ENCODE measurements at regions not wholly inside any gene's neighbourhood (a gene's known extent, or its start where the extent isn't known, plus 50 kb on each side); places are given as distances from the start of the nearest gene placed in this dataset.

DNA sequence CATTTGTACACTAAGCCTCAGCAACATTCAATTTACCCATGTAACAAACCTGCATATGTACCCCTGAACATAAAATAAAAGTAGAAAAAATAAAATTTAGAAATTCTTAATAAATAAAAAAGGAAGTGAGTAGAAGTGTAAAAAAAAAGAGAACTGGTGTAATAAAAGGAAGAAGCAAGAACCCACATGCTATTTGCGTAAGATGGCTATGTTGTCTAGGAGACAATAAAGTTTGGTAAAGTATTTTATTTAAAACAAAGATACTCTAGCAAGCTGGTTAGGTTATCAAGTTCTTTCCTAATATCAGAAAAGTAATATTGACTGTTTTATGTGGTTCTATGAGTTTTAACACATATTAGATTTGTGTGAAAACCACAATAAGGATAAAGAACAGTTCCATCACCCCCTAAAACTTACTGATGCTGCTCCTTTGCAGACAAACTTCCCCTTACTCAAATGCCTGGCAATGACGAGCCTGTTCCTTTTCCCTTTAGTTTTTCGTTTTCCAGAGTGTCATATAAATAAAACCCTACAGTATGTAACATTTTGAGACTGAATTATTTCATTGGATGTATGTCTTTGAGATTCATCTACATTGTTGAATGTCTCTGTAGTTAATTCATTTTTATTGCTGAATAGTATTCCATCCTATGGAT lies 98.9 kb downstream of the TNFSF13B start:
- Histone ChIP-seq H3K36me3 (ENCODE audit: control insufficient read depth in 2 of 2, extremely low read depth in 1 of 2, insufficient read depth in 2 of 2, low read length in 2 of 2) (no peaks in the 10 kb centered on the region), H3K4me2 (ENCODE audit: control insufficient read depth, extremely low read depth, insufficient read depth, low read depth, low read length) (no peak overlapping the region), H2AFZ (ENCODE audit: control insufficient read depth, low read length) (no peak overlapping the region), H3K79me2 (ENCODE audit: control insufficient read depth, insufficient read depth, low read length) (no peaks in the 10 kb centered on the region), H4K20me1 (ENCODE audit: control insufficient read depth, extremely low read depth, insufficient read depth, low read length) (no peaks in the 10 kb centered on the region), H3K4me1 (ENCODE audit: control insufficient read depth, extremely low read depth, insufficient read depth, low read length) (no peaks in the 10 kb centered on the region), H3K27ac (ENCODE audit: control insufficient read depth, insufficient read depth, low read length) (no peak overlapping the region), H3K4me3 (ENCODE audit: control insufficient read depth in 2 of 3, extremely low read depth in 1 of 3, insufficient read depth in 2 of 3, low read depth in 1 of 3, low read length in 3 of 3) (no peak overlapping the region), H3K27me3 (ENCODE audit: control insufficient read depth, extremely low read depth, insufficient read depth, low read length) (no peaks in the 10 kb centered on the region), H3K9ac (ENCODE audit: control insufficient read depth, extremely low read depth, insufficient read depth, low read length) (no peak overlapping the region), H3K9me1 (ENCODE audit: control insufficient read depth, extremely low read depth, insufficient read depth, low read length) (no peaks in the 10 kb centered on the region), H3K9me3 (ENCODE audit: control insufficient read depth, low read depth, low read length) (no peaks in the 10 kb centered on the region)
- dilution Hi-C loops (cut with MboI; ENCODE audit: extremely low pct_ligation_motif_present, low sequenced_read_pairs), result no loop called here
- FAIRE-seq (no peak), DNase-seq (ENCODE audit: low read depth, low spot score) (no peak)
- no peak for TF ChIP-seq EZH2 (IDR thresholded peaks at IDR 0.05; ENCODE audit: low read length)
- TF ChIP-seq, protein P1, sequence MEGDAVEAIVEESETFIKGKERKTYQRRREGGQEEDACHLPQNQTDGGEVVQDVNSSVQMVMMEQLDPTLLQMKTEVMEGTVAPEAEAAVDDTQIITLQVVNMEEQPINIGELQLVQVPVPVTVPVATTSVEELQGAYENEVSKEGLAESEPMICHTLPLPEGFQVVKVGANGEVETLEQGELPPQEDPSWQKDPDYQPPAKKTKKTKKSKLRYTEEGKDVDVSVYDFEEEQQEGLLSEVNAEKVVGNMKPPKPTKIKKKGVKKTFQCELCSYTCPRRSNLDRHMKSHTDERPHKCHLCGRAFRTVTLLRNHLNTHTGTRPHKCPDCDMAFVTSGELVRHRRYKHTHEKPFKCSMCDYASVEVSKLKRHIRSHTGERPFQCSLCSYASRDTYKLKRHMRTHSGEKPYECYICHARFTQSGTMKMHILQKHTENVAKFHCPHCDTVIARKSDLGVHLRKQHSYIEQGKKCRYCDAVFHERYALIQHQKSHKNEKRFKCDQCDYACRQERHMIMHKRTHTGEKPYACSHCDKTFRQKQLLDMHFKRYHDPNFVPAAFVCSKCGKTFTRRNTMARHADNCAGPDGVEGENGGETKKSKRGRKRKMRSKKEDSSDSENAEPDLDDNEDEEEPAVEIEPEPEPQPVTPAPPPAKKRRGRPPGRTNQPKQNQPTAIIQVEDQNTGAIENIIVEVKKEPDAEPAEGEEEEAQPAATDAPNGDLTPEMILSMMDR (optimal IDR thresholded peaks at IDR 0.05 in 1 of 3, IDR thresholded peaks at IDR 0.05 in 1 of 3, conservative IDR thresholded peaks at IDR 0.05 in 1 of 3; ENCODE audit: extremely low read depth in 1 of 3, insufficient read depth in 2 of 3, low read length in 3 of 3), result no peak

DNA sequence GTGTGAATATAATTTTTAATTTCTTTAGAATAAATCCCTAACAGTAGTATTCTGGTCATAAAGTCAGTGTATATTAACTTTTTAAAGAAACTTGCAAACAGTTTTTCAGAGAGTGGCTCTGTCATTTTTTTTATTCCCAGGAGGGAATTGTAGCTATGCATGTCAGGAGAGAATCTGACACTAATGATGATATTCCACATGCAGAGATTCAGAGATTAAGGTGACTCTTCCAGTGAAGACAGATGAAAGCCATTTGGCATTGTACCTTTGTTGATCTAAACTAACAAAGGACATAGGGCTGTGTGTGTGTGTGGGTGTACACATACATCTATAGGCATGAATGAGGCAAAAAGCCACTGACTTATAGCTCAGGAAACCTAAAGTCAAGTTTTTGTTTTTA lies 99.9 kb downstream of the TNFSF13B start:
- Histone ChIP-seq H3K27ac (ENCODE audit: control insufficient read depth, insufficient read depth, low read length) (no peak overlapping the region), H3K9me3 (ENCODE audit: control insufficient read depth, low read depth, low read length) (no peaks in the 10 kb centered on the region), H3K4me3 (ENCODE audit: control insufficient read depth in 2 of 3, extremely low read depth in 1 of 3, insufficient read depth in 2 of 3, low read depth in 1 of 3, low read length in 3 of 3) (no peak overlapping the region), H4K20me1 (ENCODE audit: control insufficient read depth, extremely low read depth, insufficient read depth, low read length) (no peaks in the 10 kb centered on the region), H3K36me3 (ENCODE audit: control insufficient read depth in 2 of 2, extremely low read depth in 1 of 2, insufficient read depth in 2 of 2, low read length in 2 of 2) (no peaks in the 10 kb centered on the region), H3K79me2 (ENCODE audit: control insufficient read depth, insufficient read depth, low read length) (no peaks in the 10 kb centered on the region), H3K9me1 (ENCODE audit: control insufficient read depth, extremely low read depth, insufficient read depth, low read length) (no peaks in the 10 kb centered on the region), H3K4me1 (ENCODE audit: control insufficient read depth, extremely low read depth, insufficient read depth, low read length) (no peaks in the 10 kb centered on the region), H3K27me3 (ENCODE audit: control insufficient read depth, extremely low read depth, insufficient read depth, low read length) (no peaks in the 10 kb centered on the region), H3K9ac (ENCODE audit: control insufficient read depth, extremely low read depth, insufficient read depth, low read length) (no peak overlapping the region), H3K4me2 (ENCODE audit: control insufficient read depth, extremely low read depth, insufficient read depth, low read depth, low read length) (no peak overlapping the region), H2AFZ (ENCODE audit: control insufficient read depth, low read length) (no peak overlapping the region)
- DNase-seq (ENCODE audit: low read depth, low spot score) (no peak), FAIRE-seq (no peak)
- no peak for TF ChIP-seq EZH2 (IDR thresholded peaks at IDR 0.05; ENCODE audit: low read length)
- dilution Hi-C loops (cut with MboI; ENCODE audit: extremely low pct_ligation_motif_present, low sequenced_read_pairs), result no loop called here

DNA sequence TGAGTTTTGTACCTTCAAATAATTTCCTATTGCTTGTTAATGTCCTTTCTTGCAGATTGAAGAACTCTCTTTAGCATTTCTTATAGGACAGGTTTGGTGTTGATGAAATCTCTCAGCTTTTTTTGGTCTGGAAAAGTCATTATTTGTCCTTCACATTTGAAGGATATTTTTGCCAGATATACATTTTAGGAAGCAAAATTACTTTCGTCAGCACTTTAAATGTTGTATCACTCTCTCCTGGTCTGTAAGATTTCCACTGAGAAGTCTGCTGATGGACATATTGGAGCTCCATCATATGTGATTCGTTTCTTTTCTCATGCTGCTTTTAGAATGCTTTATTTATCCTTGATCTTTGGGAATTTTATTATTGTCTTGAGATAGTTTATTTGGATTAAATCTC lies 105.5 kb downstream of the TNFSF13B start:
- no peak for FAIRE-seq

More for the DNA sequence above, 105.5 kb downstream of the TNFSF13B start:
- Histone ChIP-seq H3K4me1 (ENCODE audit: control insufficient read depth, extremely low read depth, insufficient read depth, low read length) (no peaks in the 10 kb centered on the region), H3K36me3 (ENCODE audit: control insufficient read depth in 2 of 2, extremely low read depth in 1 of 2, insufficient read depth in 2 of 2, low read length in 2 of 2) (no peaks in the 10 kb centered on the region), H3K9me1 (ENCODE audit: control insufficient read depth, extremely low read depth, insufficient read depth, low read length) (no peaks in the 10 kb centered on the region), H3K27me3 (ENCODE audit: control insufficient read depth, extremely low read depth, insufficient read depth, low read length) (no peaks in the 10 kb centered on the region), H2AFZ (ENCODE audit: control insufficient read depth, low read length) (no peak overlapping the region), H4K20me1 (ENCODE audit: control insufficient read depth, extremely low read depth, insufficient read depth, low read length) (no peaks in the 10 kb centered on the region), H3K9me3 (ENCODE audit: control insufficient read depth, low read depth, low read length) (peaks cover 2% of the 10 kb centered on the region), H3K9ac (ENCODE audit: control insufficient read depth, extremely low read depth, insufficient read depth, low read length) (no peak overlapping the region), H3K4me3 (ENCODE audit: control insufficient read depth in 2 of 3, extremely low read depth in 1 of 3, insufficient read depth in 2 of 3, low read depth in 1 of 3, low read length in 3 of 3) (no peak overlapping the region), H3K27ac (ENCODE audit: control insufficient read depth, insufficient read depth, low read length) (no peak overlapping the region), H3K79me2 (ENCODE audit: control insufficient read depth, insufficient read depth, low read length) (no peaks in the 10 kb centered on the region), H3K4me2 (ENCODE audit: control insufficient read depth, extremely low read depth, insufficient read depth, low read depth, low read length) (no peak overlapping the region)
- no peak for DNase-seq (ENCODE audit: low read depth, low spot score)
- dilution Hi-C loops (cut with MboI; ENCODE audit: extremely low pct_ligation_motif_present, low sequenced_read_pairs), result no loop called here
- TF ChIP-seq EZH2 (IDR thresholded peaks at IDR 0.05; ENCODE audit: low read length), result no peak
- TF ChIP-seq, protein P1 (optimal IDR thresholded peaks at IDR 0.05 in 1 of 3, IDR thresholded peaks at IDR 0.05 in 1 of 3, conservative IDR thresholded peaks at IDR 0.05 in 1 of 3; ENCODE audit: extremely low read depth in 1 of 3, insufficient read depth in 2 of 3, low read length in 3 of 3), result no peak

All from keratinocyte (primary cell).